ENCODE measurements at regions not wholly inside any gene's neighbourhood (a gene's known extent, or its start where the extent isn't known, plus 50 kb on each side); places are given as distances from the start of the nearest gene placed in this dataset.

DNA sequence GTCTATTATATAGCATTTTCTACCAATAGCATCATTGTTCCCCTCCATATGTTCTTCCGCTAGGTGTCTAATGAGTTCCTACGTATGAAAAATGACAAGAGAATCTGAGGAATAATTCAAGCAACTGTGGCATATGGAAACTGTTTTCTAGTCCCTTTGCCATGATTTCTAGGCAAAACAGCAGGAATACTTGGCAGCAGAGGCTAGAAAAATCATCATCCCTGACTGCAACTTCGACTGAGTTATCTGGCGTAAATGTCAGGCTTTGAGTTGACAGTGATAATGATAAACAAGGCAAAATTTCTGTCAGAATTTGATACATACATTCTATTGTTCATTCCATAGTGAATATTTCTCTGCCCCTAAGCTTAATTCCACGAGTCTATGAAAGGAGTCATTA, 572.8 kb upstream of the USP15 start:
- no peak overlapping the region for H3K9ac ChIP-seq (ENCODE audit: low read length)
- H4K20me1 ChIP-seq (ENCODE audit: insufficient read depth), result no peaks in the 10 kb centered on the region
- H3K4me3 ChIP-seq (ENCODE audit: low read length), result no peak overlapping the region
- no peaks in the 10 kb centered on the region for H3K79me2 ChIP-seq (replicated peaks; ENCODE audit: insufficient read depth, low read length)
- H3K27ac ChIP-seq (ENCODE audit: low read length), result no peak overlapping the region
- H2AFZ ChIP-seq (ENCODE audit: low read depth, low read length), result no peak overlapping the region
- H3F3A ChIP-seq (ENCODE audit: insufficient read depth, low read length, poor library complexity, severe bottlenecking), result no peaks in the 10 kb centered on the region
- H3K9me3 ChIP-seq (ENCODE audit: low read length), result no peaks in the 10 kb centered on the region
- H3K27me3 ChIP-seq (ENCODE audit: insufficient read depth, low read depth, low read length), result no peaks in the 10 kb centered on the region
- TF ChIP-seq EZH2 (IDR thresholded peaks at IDR 0.05; ENCODE audit: borderline replicate concordance, insufficient read depth, low read length, poor library complexity, severe bottlenecking), result no peak
- TF ChIP-seq, protein P1, sequence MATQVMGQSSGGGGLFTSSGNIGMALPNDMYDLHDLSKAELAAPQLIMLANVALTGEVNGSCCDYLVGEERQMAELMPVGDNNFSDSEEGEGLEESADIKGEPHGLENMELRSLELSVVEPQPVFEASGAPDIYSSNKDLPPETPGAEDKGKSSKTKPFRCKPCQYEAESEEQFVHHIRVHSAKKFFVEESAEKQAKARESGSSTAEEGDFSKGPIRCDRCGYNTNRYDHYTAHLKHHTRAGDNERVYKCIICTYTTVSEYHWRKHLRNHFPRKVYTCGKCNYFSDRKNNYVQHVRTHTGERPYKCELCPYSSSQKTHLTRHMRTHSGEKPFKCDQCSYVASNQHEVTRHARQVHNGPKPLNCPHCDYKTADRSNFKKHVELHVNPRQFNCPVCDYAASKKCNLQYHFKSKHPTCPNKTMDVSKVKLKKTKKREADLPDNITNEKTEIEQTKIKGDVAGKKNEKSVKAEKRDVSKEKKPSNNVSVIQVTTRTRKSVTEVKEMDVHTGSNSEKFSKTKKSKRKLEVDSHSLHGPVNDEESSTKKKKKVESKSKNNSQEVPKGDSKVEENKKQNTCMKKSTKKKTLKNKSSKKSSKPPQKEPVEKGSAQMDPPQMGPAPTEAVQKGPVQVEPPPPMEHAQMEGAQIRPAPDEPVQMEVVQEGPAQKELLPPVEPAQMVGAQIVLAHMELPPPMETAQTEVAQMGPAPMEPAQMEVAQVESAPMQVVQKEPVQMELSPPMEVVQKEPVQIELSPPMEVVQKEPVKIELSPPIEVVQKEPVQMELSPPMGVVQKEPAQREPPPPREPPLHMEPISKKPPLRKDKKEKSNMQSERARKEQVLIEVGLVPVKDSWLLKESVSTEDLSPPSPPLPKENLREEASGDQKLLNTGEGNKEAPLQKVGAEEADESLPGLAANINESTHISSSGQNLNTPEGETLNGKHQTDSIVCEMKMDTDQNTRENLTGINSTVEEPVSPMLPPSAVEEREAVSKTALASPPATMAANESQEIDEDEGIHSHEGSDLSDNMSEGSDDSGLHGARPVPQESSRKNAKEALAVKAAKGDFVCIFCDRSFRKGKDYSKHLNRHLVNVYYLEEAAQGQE (IDR thresholded peaks at IDR 0.05; ENCODE audit: borderline replicate concordance), result peak; percentile 37
- peak; percentile 61 for TF ChIP-seq EP300 (conservative IDR thresholded peaks at IDR 0.05; ENCODE audit: poor library complexity, severe bottlenecking)
- peak; percentile 15 for TF ChIP-seq POLR2AphosphoS5 (IDR thresholded peaks at IDR 0.05)
- TF ChIP-seq, protein P2, sequence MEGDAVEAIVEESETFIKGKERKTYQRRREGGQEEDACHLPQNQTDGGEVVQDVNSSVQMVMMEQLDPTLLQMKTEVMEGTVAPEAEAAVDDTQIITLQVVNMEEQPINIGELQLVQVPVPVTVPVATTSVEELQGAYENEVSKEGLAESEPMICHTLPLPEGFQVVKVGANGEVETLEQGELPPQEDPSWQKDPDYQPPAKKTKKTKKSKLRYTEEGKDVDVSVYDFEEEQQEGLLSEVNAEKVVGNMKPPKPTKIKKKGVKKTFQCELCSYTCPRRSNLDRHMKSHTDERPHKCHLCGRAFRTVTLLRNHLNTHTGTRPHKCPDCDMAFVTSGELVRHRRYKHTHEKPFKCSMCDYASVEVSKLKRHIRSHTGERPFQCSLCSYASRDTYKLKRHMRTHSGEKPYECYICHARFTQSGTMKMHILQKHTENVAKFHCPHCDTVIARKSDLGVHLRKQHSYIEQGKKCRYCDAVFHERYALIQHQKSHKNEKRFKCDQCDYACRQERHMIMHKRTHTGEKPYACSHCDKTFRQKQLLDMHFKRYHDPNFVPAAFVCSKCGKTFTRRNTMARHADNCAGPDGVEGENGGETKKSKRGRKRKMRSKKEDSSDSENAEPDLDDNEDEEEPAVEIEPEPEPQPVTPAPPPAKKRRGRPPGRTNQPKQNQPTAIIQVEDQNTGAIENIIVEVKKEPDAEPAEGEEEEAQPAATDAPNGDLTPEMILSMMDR (IDR thresholded peaks at IDR 0.05; ENCODE audit: poor library complexity, severe bottlenecking), result no peak
- TF ChIP-seq MXI1 (conservative IDR thresholded peaks at IDR 0.05; ENCODE audit: poor library complexity, severe bottlenecking), result no peak
- H3K4me2 ChIP-seq (ENCODE audit: low read length), result no peak overlapping the region
- no peaks in the 10 kb centered on the region for H3K36me3 ChIP-seq (ENCODE audit: insufficient read depth, low read length)
- H3K9me2 ChIP-seq (ENCODE audit: insufficient read depth, low read length), result no peaks in the 10 kb centered on the region

DNA sequence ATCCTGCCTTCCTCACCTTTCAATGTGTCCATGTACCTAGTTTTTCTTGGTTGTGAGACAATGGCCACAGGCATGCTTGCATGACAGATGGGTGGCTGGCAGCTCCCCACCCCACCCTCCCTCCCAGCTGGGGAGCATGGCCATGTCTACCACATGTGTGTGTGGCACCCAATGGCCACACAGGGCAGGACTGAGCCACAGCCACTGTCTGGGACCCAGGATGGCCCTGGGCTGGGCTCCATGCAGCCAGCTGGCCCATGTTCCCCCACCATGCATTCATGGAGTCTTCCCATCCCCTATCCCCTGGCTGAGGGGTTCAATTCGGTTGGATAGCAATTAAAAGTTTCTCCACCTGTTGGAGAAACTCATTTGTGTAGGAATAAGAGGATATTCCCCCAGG, 566.0 kb upstream of the USP15 start:
- no peaks in the 10 kb centered on the region for H3K27me3 ChIP-seq (ENCODE audit: insufficient read depth, low read depth, low read length)
- H3K4me3 ChIP-seq (ENCODE audit: low read length), result no peak overlapping the region
- no peaks in the 10 kb centered on the region for H3K9me3 ChIP-seq (ENCODE audit: low read length)
- H2AFZ ChIP-seq (ENCODE audit: low read depth, low read length), result no peak overlapping the region
- H3K4me2 ChIP-seq (ENCODE audit: low read length), result no peak overlapping the region
- H3F3A ChIP-seq (ENCODE audit: insufficient read depth, low read length, poor library complexity, severe bottlenecking), result no peaks in the 10 kb centered on the region
- no peaks in the 10 kb centered on the region for H3K36me3 ChIP-seq (ENCODE audit: insufficient read depth, low read length)
- H3K9ac ChIP-seq (ENCODE audit: low read length), result no peak overlapping the region
- no peaks in the 10 kb centered on the region for H3K79me2 ChIP-seq (replicated peaks; ENCODE audit: insufficient read depth, low read length)
- H3K9me2 ChIP-seq (ENCODE audit: insufficient read depth, low read length), result no peaks in the 10 kb centered on the region
- H4K20me1 ChIP-seq (ENCODE audit: insufficient read depth), result no peaks in the 10 kb centered on the region
- H3K27ac ChIP-seq (ENCODE audit: low read length), result no peak overlapping the region
- TF ChIP-seq RAD21 (conservative IDR thresholded peaks at IDR 0.05) (no peak), EZH2 (IDR thresholded peaks at IDR 0.05; ENCODE audit: borderline replicate concordance, insufficient read depth, low read length, poor library complexity, severe bottlenecking) (no peak), EP300 (conservative IDR thresholded peaks at IDR 0.05; ENCODE audit: poor library complexity, severe bottlenecking) (no peak), POLR2AphosphoS5 (IDR thresholded peaks at IDR 0.05) (no peak), TAF1 (IDR thresholded peaks at IDR 0.05; ENCODE audit: low read depth) (no peak), SMC3 (conservative IDR thresholded peaks at IDR 0.05; ENCODE audit: poor library complexity) (no peak), MXI1 (conservative IDR thresholded peaks at IDR 0.05; ENCODE audit: poor library complexity, severe bottlenecking) (no peak)
- TF ChIP-seq, protein P1 (IDR thresholded peaks at IDR 0.05; ENCODE audit: borderline replicate concordance), result no peak
- TF ChIP-seq, protein P2 (IDR thresholded peaks at IDR 0.05; ENCODE audit: poor library complexity, severe bottlenecking), result no peak

Measured in neural cell (in vitro differentiated cells).